Aorta (tissue), 5 donors: ENCODE measurements at regions not wholly inside any gene's neighbourhood (a gene's known extent, or its start where the extent isn't known, plus 50 kb on each side); places are given as distances from the start of the nearest gene placed in this dataset.

Experiments
- ATAC-seq: fragments of 200-7000 bp; cut with Tn5 transposase; one replicate; pipeline ENCODE4 v1.9.1; 2022; ENCODE audit warnings: moderate library complexity; ENCODE audit not compliant: low FRiP score
- DNase-seq, 2 donors: peaks; one replicate each; pipeline ENCODE4 v3.0.0-alpha.2; 2020
- H3K27ac ChIP-seq, 2 donors: one replicate each; pipeline ENCODE4 v1.5.1; 2013; ENCODE audit warnings: low read length in 2 of 2, mild to moderate bottlenecking in 2 of 2, moderate library complexity in 2 of 2, control low read depth in 1 of 2, inconsistent platforms in 1 of 2, low read depth in 1 of 2
- H3K27me3 ChIP-seq, 2 donors: one replicate each; pipeline ENCODE4 v1.6.1; 2013; ENCODE audit warnings: control low read depth in 1 of 2, low read length in 1 of 2, mild to moderate bottlenecking in 1 of 2, moderate library complexity in 1 of 2; ENCODE audit not compliant: insufficient read depth in 2 of 2, control insufficient read depth in 1 of 2
- H3K36me3 ChIP-seq, 2 donors: one replicate each; pipeline ENCODE4 v1.6.1; 2013; ENCODE audit warnings: control low read depth in 1 of 2, low read length in 1 of 2, mild to moderate bottlenecking in 1 of 2; ENCODE audit not compliant: insufficient read depth in 2 of 2, control insufficient read depth in 1 of 2
- H3K4me1 ChIP-seq, 2 donors: one replicate each; pipeline ENCODE4 v1.6.1; 2013; ENCODE audit warnings: low read length in 2 of 2, control low read depth in 1 of 2, mild to moderate bottlenecking in 1 of 2, moderate library complexity in 1 of 2; ENCODE audit not compliant: insufficient read depth in 2 of 2, control insufficient read depth in 1 of 2
- H3K4me3 ChIP-seq, 2 donors: one replicate each; pipeline ENCODE4 v1.5.1; 2013; ENCODE audit warnings: low read length in 2 of 2, control low read depth in 1 of 2, mild to moderate bottlenecking in 1 of 2
- H3K9me3 ChIP-seq: one replicate; pipeline ENCODE4 v1.6.1; 2013; ENCODE audit warnings: mild to moderate bottlenecking, low read length; ENCODE audit not compliant: control insufficient read depth
- WGBS, 2 donors: extraction: QIAGEN DNeasy Blood & Tissue Kit; methylation state at CpG; one replicate each; pipeline ENCODE4 v1.1.7; 2013; 5-methylcytosine and 5-hydroxymethylcytosine counted together
- intact Hi-C, 2 donors: fragments of 100-400 bp; cut with DNase I; formaldehyde crosslinking; loops; one replicate each; pipeline versions ENCODE4 v1.14.2 to v1.15.0; 2022
- donor health status: healthy with polysubstance abuse.
- donor health status: Bipolar disorder and iron deficiency.
- donor health status: DM: no; HTN: no; CAD: no.
- donor health status: DM: no; HTN: no; CAD: no.
- donor health status: DM: yes; HTN: yes; CAD: no.

- Histone ChIP-seq H3K4me3 (no peak overlapping the region), H3K36me3 (no peaks in the 10 kb centered on the region), H3K9me3 (no peaks in the 10 kb centered on the region), H3K4me1 (no peaks in the 10 kb centered on the region), H3K27ac (no peak overlapping the region), H3K27me3 (no peaks in the 10 kb centered on the region)
- ATAC-seq (no peak), DNase-seq (no peak)
- intact Hi-C loops = no loop called here
- 81 to 83% methylated on average over 6 of the region's 6 CpGs for WGBS, 2 donors
Measured at GRCh38 chr10:78476844-78477243, 443.2 kb downstream of the RPS24 start.

GRCh38 chr10:78478919-78479318 is 445.3 kb downstream of the RPS24 start:
- 96 to 98% methylated on average over 5 of the region's 5 CpGs for WGBS, 2 donors
- H3K9me3 ChIP-seq = no peaks in the 10 kb centered on the region
- DNase-seq = no peak

GRCh38 chr10:78479467-78479866 is 445.8 kb downstream of the RPS24 start:
- DNase-seq = no peak
- intact Hi-C loops = no loop called here
- 88 to 96% methylated on average over 3 of the region's 3 CpGs for WGBS, 2 donors
- no peak for ATAC-seq
- Histone ChIP-seq H3K27me3 (no peaks in the 10 kb centered on the region), H3K36me3 (no peaks in the 10 kb centered on the region), H3K9me3 (no peaks in the 10 kb centered on the region), H3K4me3 (no peak overlapping the region), H3K27ac (no peak overlapping the region), H3K4me1 (no peaks in the 10 kb centered on the region)

More at GRCh38 chr10:78478919-78479318, 445.3 kb downstream of the RPS24 start:
- Histone ChIP-seq H3K4me1 (no peaks in the 10 kb centered on the region), H3K27ac (no peak overlapping the region), H3K4me3 (no peak overlapping the region), H3K27me3 (no peaks in the 10 kb centered on the region), H3K36me3 (no peaks in the 10 kb centered on the region)
- intact Hi-C loops = no loop called here
- no peak for ATAC-seq

DNA sequence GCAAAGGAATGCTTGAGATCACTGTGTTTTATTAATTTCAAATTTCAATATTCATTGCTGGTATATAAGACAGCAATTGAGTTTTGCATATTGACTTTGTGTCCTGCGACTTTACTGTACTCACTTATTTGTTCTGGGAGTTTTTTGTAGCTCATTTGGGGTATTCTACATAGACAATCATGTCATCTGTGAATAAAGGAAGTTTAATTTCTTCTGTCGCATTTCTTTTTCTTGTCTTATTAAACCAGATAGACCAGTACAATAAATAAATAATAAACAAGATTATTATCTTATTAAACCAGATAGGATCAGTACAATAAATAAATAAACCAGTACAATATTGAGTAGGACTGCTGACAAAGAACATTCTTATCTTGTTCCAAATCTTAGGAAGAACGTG is 448.2 kb downstream of the RPS24 start:
- no peaks in the 10 kb centered on the region for H3K27me3 ChIP-seq
- 86% methylated on average over 3 of the region's 3 CpGs for WGBS, 2 donors
- no peak overlapping the region for H3K4me3 ChIP-seq
- no peak overlapping the region for H3K27ac ChIP-seq
- H3K4me1 ChIP-seq = no peaks in the 10 kb centered on the region
- H3K36me3 ChIP-seq = no peaks in the 10 kb centered on the region
- intact Hi-C loops = no loop called here
- H3K9me3 ChIP-seq = no peaks in the 10 kb centered on the region
- ATAC-seq = no peak
- DNase-seq = no peak

GRCh38 chr10:78483641-78484040 is 450.0 kb downstream of the RPS24 start:
- no peak for ATAC-seq
- H3K27me3 ChIP-seq = no peaks in the 10 kb centered on the region
- no peak for DNase-seq
- intact Hi-C loops = no loop called here
- no peak overlapping the region for H3K27ac ChIP-seq
- no peak overlapping the region for H3K4me3 ChIP-seq
- no peaks in the 10 kb centered on the region for H3K9me3 ChIP-seq
- no peaks in the 10 kb centered on the region for H3K4me1 ChIP-seq
- H3K36me3 ChIP-seq = no peaks in the 10 kb centered on the region
- WGBS, 2 donors = 73 to 86% methylated on average over 3 of the region's 3 CpGs

DNA sequence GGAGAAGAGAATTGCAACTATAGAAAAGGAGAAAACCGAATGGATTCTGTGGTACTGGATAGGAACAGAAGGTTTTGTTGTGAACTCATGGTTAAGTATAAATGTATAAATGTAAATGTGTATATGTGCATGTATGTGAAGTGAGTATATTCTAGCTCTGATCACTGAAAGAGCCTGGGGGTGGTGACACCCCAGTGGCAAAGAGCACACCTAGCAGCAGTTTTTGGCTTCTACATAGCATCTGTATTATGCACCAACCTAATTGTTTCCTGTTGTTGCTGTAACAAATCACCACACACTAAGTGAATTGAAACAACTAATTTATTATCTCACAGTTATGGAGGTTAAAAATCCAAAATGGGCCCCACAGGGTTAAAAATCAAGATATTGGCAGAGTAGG is 455.4 kb downstream of the RPS24 start:
- DNase-seq = no peak
- Histone ChIP-seq H3K36me3 (no peaks in the 10 kb centered on the region), H3K9me3 (peaks cover 8% of the 10 kb centered on the region), H3K4me3 (no peak overlapping the region), H3K4me1 (no peaks in the 10 kb centered on the region), H3K27me3 (no peaks in the 10 kb centered on the region), H3K27ac (no peak overlapping the region)
- intact Hi-C loops = no loop called here
- WGBS, 2 donors = 70 to 80% methylated on average over 1 of the region's 1 CpG
- no peak for ATAC-seq

- WGBS, 2 donors = 81 to 86% methylated on average over 5 of the region's 5 CpGs
- no peak for ATAC-seq
Measured at GRCh38 chr10:78491812-78492211, 458.1 kb downstream of the RPS24 start.

DNA sequence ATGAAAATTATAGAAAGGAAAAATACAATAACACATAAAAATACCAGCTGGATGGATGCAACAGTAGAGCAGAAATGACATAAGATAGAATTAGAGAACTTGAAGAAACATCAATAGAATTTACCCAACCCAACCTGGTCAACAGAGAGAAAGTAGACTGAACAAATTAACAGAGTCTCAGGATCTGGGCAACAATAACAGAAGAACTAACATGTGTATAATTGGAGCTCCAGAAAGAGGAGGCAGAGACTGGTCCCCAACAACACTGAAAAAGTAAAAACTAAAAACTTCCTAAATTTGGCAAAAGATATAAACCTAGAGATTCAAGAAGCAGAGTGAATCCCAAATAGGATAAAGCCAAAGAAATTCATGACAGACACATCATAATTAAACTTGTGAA is 458.8 kb downstream of the RPS24 start:
- H3K4me3 ChIP-seq = no peak overlapping the region
- DNase-seq = no peak
- no peaks in the 10 kb centered on the region for H3K27me3 ChIP-seq
- peaks cover 8% of the 10 kb centered on the region for H3K9me3 ChIP-seq
- H3K27ac ChIP-seq = no peak overlapping the region
- intact Hi-C loops = no loop called here
- ATAC-seq = no peak
- no peaks in the 10 kb centered on the region for H3K36me3 ChIP-seq
- H3K4me1 ChIP-seq = no peaks in the 10 kb centered on the region

More at GRCh38 chr10:78491812-78492211, 458.1 kb downstream of the RPS24 start:
- Histone ChIP-seq H3K36me3 (no peaks in the 10 kb centered on the region), H3K27me3 (no peaks in the 10 kb centered on the region), H3K27ac (no peak overlapping the region), H3K9me3 (peaks cover 8% of the 10 kb centered on the region), H3K4me1 (no peaks in the 10 kb centered on the region), H3K4me3 (no peak overlapping the region)
- no peak for DNase-seq
- intact Hi-C loops = no loop called here

DNA sequence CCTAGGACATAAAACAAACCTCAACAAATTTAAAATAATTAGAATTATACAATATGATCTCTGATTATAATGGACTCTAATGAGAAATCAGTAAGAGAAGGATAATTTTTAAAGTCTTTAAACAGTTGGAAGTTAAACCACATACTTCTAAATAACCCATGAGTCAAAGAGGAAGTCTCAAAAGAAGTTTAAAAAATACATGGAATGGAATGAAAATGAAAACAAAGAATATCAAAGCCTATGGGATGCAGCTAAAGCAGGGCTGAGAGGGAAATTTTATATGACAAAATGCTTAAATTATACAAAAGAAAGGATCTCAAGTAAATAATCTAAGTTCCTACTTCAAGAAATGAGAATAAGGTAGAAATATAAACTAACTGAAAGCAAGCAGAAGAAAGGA is 460.5 kb downstream of the RPS24 start:
- Histone ChIP-seq H3K36me3 (no peaks in the 10 kb centered on the region), H3K27ac (no peak overlapping the region), H3K9me3 (peaks cover 6% of the 10 kb centered on the region), H3K27me3 (no peaks in the 10 kb centered on the region), H3K4me1 (no peaks in the 10 kb centered on the region), H3K4me3 (no peak overlapping the region)
- no peak for DNase-seq
- no peak for ATAC-seq
- intact Hi-C loops = no loop called here
